WTC11 (cell line): ENCODE measurements at regions not wholly inside any gene's neighbourhood (a gene's known extent, or its start where the extent isn't known, plus 50 kb on each side); places are given as distances from the start of the nearest gene placed in this dataset.

ENCODE experiments used
- ATAC-seq: fragments of 200-7000 bp; cut with Tn5 transposase; 2 replicates; pipeline ENCODE4 v1.10.0; 2021; ENCODE audit warnings: mild to moderate bottlenecking, moderate library complexity
- CTCF ChIA-PET: fragments of 300-600 bp; sonication (Branson Sonifier 250); formaldehyde crosslinking; loops from one replicate; lab custom pipeline; 2021; ENCODE audit warnings: antibody characterized with exemption; lab: Charles Lee
- POLR2A ChIA-PET: fragments of 350-600 bp; sonication (Branson Sonifier 250); formaldehyde crosslinking; loops from one replicate; lab custom pipeline; 2021; ENCODE audit warnings: antibody characterized with exemption; lab: Charles Lee
- DNase-seq: peaks from one replicate; pipeline ENCODE4 v3.0.0; 2021; ENCODE audit warnings: low spot score
- H3K27ac Mint-ChIP-seq: 2 replicates; pipeline ENCODE4 v1.8.0; 2021; ENCODE audit warnings: mixed read lengths
- H3K27me3 Mint-ChIP-seq: 2 replicates; pipeline ENCODE4 v1.8.0; 2021; ENCODE audit warnings: low read depth, mild to moderate bottlenecking, moderate library complexity, mixed read lengths
- H3K36me3 Mint-ChIP-seq: 2 replicates; pipeline ENCODE4 v1.8.0; 2021; ENCODE audit warnings: mixed read lengths
- H3K4me1 Mint-ChIP-seq: 2 replicates; pipeline ENCODE4 v1.8.0; 2022; ENCODE audit warnings: mixed read lengths
- H3K4me3 Mint-ChIP-seq: 2 replicates; pipeline ENCODE4 v1.8.0; 2021; ENCODE audit warnings: mild to moderate bottlenecking, moderate library complexity, mixed read lengths
- H3K9me3 Mint-ChIP-seq: 2 replicates; pipeline ENCODE4 v1.8.0; 2021; ENCODE audit warnings: mixed read lengths
- CREB1 ChIP-seq: sonication (generic); formaldehyde crosslinking; IDR thresholded peaks from 2 replicates; pipeline ENCODE4 v1.8.0; 2023; ENCODE audit warnings: mild to moderate bottlenecking, missing genetic modification reagents
- SMAD4 ChIP-seq: sonication (generic); formaldehyde crosslinking; IDR thresholded peaks from 2 replicates; pipeline ENCODE4 v1.8.0; 2022; ENCODE audit warnings: mild to moderate bottlenecking, missing genetic modification reagents
- TEAD1 ChIP-seq: sonication (generic); formaldehyde crosslinking; IDR thresholded peaks from 2 replicates; pipeline ENCODE4 v1.8.0; 2022; ENCODE audit warnings: mild to moderate bottlenecking, missing genetic modification reagents
- ZNF396 ChIP-seq: fragments of 250-450 bp; sonication (Bioruptor Pico); IDR thresholded peaks from 2 replicates; pipeline ENCODE4 v1.8.0; 2021; ENCODE audit warnings: mild to moderate bottlenecking, moderate library complexity, borderline replicate concordance
- ZNF423 ChIP-seq: fragments of 250-450 bp; sonication (Bioruptor Pico); IDR thresholded peaks from 2 replicates; pipeline ENCODE4 v2.1.2; 2022; ENCODE audit warnings: mild to moderate bottlenecking, moderate library complexity
- TF ChIP-seq, protein P1 (sequence below): sonication (generic); formaldehyde crosslinking; IDR thresholded peaks from 2 replicates; pipeline ENCODE4 v1.8.0; 2022; ENCODE audit warnings: mild to moderate bottlenecking, missing genetic modification reagents
- TF ChIP-seq, protein P2 (sequence below): fragments of 250-450 bp; sonication (Bioruptor Pico); IDR thresholded peaks from 2 replicates; pipeline ENCODE4 v1.8.0; 2021; ENCODE audit warnings: mild to moderate bottlenecking
- TF ChIP-seq, protein P3 (sequence below): fragments of 250-450 bp; sonication (Bioruptor Pico); IDR thresholded peaks from 2 replicates; pipeline ENCODE4 v2.1.2; 2022; ENCODE audit warnings: mild to moderate bottlenecking, moderate library complexity
- TF ChIP-seq, protein P4 (sequence below): sonication (generic); formaldehyde crosslinking; IDR thresholded peaks from 2 replicates; pipeline ENCODE4 v1.8.0; 2023; ENCODE audit warnings: missing genetic modification reagents, mild to moderate bottlenecking, borderline replicate concordance
- TF ChIP-seq, protein P5 (sequence below): sonication (generic); formaldehyde crosslinking; IDR thresholded peaks from 2 replicates; pipeline ENCODE4 v1.8.1; 2023; ENCODE audit warnings: mild to moderate bottlenecking, missing genetic modification reagents
- TF ChIP-seq, protein P6 (sequence below): sonication (generic); formaldehyde crosslinking; IDR thresholded peaks from 2 replicates; pipeline ENCODE4 v1.8.0; 2022; ENCODE audit warnings: mild to moderate bottlenecking, missing genetic modification reagents
- TF ChIP-seq, protein P7 (sequence below): sonication (generic); formaldehyde crosslinking; IDR thresholded peaks from 2 replicates; pipeline ENCODE4 v1.8.1; 2022; ENCODE audit warnings: mild to moderate bottlenecking, missing genetic modification reagents, moderate library complexity, borderline replicate concordance
- TF ChIP-seq, protein P8 (sequence below): sonication (generic); formaldehyde crosslinking; IDR thresholded peaks from 2 replicates; pipeline ENCODE4 v1.8.0; 2022; ENCODE audit warnings: mild to moderate bottlenecking, missing genetic modification reagents
- TF ChIP-seq, protein P9 (sequence below): sonication (generic); formaldehyde crosslinking; IDR thresholded peaks from 2 replicates; pipeline ENCODE4 v1.8.1; 2022; ENCODE audit warnings: missing genetic modification reagents, borderline replicate concordance
- TF ChIP-seq, protein P10 (sequence below): sonication (generic); formaldehyde crosslinking; conservative IDR thresholded peaks from 2 replicates; pipeline ENCODE4 v1.8.1; 2022; ENCODE audit warnings: mild to moderate bottlenecking, missing genetic modification reagents
- TF ChIP-seq, protein P11 (sequence below): fragments of 250-450 bp; sonication (Bioruptor Pico); IDR thresholded peaks from 2 replicates; pipeline ENCODE4 v1.9.0; 2021; ENCODE audit warnings: mild to moderate bottlenecking

DNA sequence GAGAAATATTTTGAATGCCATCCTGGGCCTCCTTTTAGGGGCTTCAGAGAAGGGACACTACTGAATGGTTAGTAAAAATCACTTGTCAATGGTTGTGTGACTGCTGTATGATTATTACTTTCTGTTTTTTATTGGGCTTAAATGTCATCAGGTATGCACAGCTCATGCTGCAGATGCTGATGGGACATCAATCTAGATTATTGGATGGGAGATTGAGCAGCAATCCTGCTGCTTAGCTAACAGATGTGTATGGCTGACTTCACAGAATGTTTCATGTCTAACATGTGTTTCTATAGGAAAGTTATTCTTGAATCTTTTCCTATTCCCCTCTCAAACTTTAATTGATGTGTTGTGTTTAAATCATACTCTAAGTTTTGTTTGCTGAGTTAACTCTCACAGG is 166.8 kb downstream of the RMST start:
- ATAC-seq (no peak), DNase-seq (no peak)
- ChIA-PET CTCF (no interaction called here), POLR2A (no interaction called here)
- H3K4me3 Mint-ChIP-seq: no peak overlapping the region
- H3K27ac Mint-ChIP-seq: no peak overlapping the region
- H3K36me3 Mint-ChIP-seq: no peaks in the 10 kb centered on the region
- H3K9me3 Mint-ChIP-seq: no peaks in the 10 kb centered on the region
- no peaks in the 10 kb centered on the region for H3K27me3 Mint-ChIP-seq
- TF ChIP-seq, protein P1, sequence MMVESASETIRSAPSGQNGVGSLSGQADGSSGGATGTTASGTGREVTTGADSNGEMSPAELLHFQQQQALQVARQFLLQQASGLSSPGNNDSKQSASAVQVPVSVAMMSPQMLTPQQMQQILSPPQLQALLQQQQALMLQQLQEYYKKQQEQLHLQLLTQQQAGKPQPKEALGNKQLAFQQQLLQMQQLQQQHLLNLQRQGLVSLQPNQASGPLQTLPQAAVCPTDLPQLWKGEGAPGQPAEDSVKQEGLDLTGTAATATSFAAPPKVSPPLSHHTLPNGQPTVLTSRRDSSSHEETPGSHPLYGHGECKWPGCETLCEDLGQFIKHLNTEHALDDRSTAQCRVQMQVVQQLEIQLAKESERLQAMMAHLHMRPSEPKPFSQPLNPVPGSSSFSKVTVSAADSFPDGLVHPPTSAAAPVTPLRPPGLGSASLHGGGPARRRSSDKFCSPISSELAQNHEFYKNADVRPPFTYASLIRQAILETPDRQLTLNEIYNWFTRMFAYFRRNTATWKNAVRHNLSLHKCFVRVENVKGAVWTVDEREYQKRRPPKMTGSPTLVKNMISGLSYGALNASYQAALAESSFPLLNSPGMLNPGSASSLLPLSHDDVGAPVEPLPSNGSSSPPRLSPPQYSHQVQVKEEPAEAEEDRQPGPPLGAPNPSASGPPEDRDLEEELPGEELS (CRISPR knock-in tag): no peak
- TF ChIP-seq ZNF423 (CRISPR knock-in tag) (no peak), ZNF396 (no peak), CREB1 (CRISPR knock-in tag) (no peak), SMAD4 (CRISPR knock-in tag) (no peak), TEAD1 (CRISPR knock-in tag) (no peak)
- TF ChIP-seq, protein P2, sequence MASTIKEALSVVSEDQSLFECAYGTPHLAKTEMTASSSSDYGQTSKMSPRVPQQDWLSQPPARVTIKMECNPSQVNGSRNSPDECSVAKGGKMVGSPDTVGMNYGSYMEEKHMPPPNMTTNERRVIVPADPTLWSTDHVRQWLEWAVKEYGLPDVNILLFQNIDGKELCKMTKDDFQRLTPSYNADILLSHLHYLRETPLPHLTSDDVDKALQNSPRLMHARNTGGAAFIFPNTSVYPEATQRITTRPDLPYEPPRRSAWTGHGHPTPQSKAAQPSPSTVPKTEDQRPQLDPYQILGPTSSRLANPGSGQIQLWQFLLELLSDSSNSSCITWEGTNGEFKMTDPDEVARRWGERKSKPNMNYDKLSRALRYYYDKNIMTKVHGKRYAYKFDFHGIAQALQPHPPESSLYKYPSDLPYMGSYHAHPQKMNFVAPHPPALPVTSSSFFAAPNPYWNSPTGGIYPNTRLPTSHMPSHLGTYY (CRISPR knock-in tag): no peak
- TF ChIP-seq, protein P3, sequence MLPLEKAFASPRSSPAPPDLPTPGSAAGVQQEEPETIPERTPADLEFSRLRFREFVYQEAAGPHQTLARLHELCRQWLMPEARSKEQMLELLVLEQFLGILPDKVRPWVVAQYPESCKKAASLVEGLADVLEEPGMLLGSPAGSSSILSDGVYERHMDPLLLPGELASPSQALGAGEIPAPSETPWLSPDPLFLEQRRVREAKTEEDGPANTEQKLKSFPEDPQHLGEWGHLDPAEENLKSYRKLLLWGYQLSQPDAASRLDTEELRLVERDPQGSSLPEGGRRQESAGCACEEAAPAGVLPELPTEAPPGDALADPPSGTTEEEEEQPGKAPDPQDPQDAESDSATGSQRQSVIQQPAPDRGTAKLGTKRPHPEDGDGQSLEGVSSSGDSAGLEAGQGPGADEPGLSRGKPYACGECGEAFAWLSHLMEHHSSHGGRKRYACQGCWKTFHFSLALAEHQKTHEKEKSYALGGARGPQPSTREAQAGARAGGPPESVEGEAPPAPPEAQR (CRISPR knock-in tag): no peak
- TF ChIP-seq, protein P4, sequence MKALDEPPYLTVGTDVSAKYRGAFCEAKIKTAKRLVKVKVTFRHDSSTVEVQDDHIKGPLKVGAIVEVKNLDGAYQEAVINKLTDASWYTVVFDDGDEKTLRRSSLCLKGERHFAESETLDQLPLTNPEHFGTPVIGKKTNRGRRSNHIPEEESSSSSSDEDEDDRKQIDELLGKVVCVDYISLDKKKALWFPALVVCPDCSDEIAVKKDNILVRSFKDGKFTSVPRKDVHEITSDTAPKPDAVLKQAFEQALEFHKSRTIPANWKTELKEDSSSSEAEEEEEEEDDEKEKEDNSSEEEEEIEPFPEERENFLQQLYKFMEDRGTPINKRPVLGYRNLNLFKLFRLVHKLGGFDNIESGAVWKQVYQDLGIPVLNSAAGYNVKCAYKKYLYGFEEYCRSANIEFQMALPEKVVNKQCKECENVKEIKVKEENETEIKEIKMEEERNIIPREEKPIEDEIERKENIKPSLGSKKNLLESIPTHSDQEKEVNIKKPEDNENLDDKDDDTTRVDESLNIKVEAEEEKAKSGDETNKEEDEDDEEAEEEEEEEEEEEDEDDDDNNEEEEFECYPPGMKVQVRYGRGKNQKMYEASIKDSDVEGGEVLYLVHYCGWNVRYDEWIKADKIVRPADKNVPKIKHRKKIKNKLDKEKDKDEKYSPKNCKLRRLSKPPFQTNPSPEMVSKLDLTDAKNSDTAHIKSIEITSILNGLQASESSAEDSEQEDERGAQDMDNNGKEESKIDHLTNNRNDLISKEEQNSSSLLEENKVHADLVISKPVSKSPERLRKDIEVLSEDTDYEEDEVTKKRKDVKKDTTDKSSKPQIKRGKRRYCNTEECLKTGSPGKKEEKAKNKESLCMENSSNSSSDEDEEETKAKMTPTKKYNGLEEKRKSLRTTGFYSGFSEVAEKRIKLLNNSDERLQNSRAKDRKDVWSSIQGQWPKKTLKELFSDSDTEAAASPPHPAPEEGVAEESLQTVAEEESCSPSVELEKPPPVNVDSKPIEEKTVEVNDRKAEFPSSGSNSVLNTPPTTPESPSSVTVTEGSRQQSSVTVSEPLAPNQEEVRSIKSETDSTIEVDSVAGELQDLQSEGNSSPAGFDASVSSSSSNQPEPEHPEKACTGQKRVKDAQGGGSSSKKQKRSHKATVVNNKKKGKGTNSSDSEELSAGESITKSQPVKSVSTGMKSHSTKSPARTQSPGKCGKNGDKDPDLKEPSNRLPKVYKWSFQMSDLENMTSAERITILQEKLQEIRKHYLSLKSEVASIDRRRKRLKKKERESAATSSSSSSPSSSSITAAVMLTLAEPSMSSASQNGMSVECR (CRISPR knock-in tag): no peak
- TF ChIP-seq, protein P5, sequence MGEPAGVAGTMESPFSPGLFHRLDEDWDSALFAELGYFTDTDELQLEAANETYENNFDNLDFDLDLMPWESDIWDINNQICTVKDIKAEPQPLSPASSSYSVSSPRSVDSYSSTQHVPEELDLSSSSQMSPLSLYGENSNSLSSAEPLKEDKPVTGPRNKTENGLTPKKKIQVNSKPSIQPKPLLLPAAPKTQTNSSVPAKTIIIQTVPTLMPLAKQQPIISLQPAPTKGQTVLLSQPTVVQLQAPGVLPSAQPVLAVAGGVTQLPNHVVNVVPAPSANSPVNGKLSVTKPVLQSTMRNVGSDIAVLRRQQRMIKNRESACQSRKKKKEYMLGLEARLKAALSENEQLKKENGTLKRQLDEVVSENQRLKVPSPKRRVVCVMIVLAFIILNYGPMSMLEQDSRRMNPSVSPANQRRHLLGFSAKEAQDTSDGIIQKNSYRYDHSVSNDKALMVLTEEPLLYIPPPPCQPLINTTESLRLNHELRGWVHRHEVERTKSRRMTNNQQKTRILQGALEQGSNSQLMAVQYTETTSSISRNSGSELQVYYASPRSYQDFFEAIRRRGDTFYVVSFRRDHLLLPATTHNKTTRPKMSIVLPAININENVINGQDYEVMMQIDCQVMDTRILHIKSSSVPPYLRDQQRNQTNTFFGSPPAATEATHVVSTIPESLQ: no peak
- TF ChIP-seq, protein P6, sequence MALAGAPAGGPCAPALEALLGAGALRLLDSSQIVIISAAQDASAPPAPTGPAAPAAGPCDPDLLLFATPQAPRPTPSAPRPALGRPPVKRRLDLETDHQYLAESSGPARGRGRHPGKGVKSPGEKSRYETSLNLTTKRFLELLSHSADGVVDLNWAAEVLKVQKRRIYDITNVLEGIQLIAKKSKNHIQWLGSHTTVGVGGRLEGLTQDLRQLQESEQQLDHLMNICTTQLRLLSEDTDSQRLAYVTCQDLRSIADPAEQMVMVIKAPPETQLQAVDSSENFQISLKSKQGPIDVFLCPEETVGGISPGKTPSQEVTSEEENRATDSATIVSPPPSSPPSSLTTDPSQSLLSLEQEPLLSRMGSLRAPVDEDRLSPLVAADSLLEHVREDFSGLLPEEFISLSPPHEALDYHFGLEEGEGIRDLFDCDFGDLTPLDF (CRISPR knock-in tag): no peak
- TF ChIP-seq, protein P7, sequence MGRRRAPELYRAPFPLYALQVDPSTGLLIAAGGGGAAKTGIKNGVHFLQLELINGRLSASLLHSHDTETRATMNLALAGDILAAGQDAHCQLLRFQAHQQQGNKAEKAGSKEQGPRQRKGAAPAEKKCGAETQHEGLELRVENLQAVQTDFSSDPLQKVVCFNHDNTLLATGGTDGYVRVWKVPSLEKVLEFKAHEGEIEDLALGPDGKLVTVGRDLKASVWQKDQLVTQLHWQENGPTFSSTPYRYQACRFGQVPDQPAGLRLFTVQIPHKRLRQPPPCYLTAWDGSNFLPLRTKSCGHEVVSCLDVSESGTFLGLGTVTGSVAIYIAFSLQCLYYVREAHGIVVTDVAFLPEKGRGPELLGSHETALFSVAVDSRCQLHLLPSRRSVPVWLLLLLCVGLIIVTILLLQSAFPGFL: no peak
- TF ChIP-seq, protein P8, sequence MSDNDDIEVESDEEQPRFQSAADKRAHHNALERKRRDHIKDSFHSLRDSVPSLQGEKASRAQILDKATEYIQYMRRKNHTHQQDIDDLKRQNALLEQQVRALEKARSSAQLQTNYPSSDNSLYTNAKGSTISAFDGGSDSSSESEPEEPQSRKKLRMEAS: no peak
- TF ChIP-seq, protein P9, sequence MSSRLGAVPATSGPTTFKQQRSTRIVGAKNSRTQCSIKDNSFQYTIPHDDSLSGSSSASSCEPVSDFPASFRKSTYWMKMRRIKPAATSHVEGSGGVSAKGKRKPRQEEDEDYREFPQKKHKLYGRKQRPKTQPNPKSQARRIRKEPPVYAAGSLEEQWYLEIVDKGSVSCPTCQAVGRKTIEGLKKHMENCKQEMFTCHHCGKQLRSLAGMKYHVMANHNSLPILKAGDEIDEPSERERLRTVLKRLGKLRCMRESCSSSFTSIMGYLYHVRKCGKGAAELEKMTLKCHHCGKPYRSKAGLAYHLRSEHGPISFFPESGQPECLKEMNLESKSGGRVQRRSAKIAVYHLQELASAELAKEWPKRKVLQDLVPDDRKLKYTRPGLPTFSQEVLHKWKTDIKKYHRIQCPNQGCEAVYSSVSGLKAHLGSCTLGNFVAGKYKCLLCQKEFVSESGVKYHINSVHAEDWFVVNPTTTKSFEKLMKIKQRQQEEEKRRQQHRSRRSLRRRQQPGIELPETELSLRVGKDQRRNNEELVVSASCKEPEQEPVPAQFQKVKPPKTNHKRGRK (CRISPR knock-in tag): no peak
- TF ChIP-seq, protein P10, sequence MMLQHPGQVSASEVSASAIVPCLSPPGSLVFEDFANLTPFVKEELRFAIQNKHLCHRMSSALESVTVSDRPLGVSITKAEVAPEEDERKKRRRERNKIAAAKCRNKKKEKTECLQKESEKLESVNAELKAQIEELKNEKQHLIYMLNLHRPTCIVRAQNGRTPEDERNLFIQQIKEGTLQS: no peak
- TF ChIP-seq, protein P11, sequence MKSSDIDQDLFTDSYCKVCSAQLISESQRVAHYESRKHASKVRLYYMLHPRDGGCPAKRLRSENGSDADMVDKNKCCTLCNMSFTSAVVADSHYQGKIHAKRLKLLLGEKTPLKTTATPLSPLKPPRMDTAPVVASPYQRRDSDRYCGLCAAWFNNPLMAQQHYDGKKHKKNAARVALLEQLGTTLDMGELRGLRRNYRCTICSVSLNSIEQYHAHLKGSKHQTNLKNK (CRISPR knock-in tag): no peak
- H3K4me1 Mint-ChIP-seq: no peaks in the 10 kb centered on the region
